ENCODE measurements at regions not wholly inside any gene's neighbourhood (a gene's known extent, or its start where the extent isn't known, plus 50 kb on each side); places are given as distances from the start of the nearest gene placed in this dataset.
A peak's percentile ranks its signal among the peaks of the same experiment; 100 is the strongest.

DNA sequence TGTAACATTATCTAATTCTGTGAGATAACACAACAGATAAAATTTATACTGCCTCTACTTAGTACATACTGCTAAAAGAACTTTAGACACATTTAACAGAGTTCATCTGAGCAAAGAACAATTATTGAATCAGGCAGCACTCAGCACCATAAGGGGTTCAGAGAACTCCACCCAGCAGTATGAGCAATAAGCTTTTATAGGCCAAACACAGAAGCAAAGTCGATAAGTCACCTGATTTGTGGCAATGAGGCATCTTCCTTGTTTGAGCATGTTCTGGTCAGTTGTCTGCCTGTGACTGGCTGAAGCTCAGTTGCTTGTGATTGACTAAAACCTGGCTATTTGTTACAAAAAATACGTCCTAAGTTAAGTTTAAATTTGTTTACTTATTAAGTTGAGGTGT is 746.1 kb upstream of the DDX18 start:
- no peaks in the 10 kb centered on the region for H3K27me3 ChIP-seq (ENCODE audit: control insufficient read depth, insufficient read depth, low read length)
- H3K27ac ChIP-seq (ENCODE audit: low read depth, low read length): no peak overlapping the region
- H3K4me1 ChIP-seq (ENCODE audit: control insufficient read depth, insufficient read depth, low read length): no peaks in the 10 kb centered on the region
- WGBS (ENCODE audit: insufficient coverage): 63% methylated on average over 2 of the region's 2 CpGs
- H3K36me3 ChIP-seq (ENCODE audit: control insufficient read depth, insufficient read depth, low read length): no peaks in the 10 kb centered on the region
- DNase-seq (ENCODE audit: low read depth in 4 of 6, low spot score in 6 of 6): no peak
- H3K9me3 ChIP-seq (ENCODE audit: control insufficient read depth, insufficient read depth, low read length): peaks cover 2% of the 10 kb centered on the region
- no peak overlapping the region for H3K4me3 ChIP-seq (ENCODE audit: low read depth, low read length)

DNA sequence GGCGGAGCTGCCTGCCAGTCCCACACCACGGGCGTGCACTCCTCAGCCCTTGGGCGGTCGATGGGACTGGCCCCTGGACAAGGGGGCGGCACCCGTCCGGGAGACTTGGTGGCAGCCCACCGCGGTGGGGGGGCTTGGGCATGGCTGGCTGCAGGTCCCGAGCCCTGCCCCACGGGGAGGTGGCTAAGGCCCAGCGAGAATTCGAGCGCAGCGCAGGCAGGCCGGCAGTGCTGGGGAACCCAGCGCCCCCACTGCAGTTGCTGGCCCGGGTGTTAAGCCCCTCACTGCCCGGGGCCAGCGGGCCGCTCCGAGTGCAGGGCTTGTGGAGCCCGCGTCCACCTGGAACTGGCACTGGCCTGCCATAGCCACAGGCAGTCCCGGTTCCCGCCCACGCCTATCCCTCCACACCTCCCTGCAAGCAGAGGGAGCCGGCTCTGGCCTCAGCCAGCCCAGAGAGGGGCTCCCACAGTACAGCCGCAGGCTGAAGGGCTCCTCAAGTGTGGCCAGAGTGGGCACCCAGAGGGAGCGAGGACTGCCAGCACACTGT is 742.9 kb upstream of the DDX18 start:
- Histone ChIP-seq H3K36me3 (ENCODE audit: control insufficient read depth, insufficient read depth, low read length) (no peaks in the 10 kb centered on the region), H3K27ac (ENCODE audit: low read depth, low read length) (no peak overlapping the region), H3K9me3 (ENCODE audit: control insufficient read depth, insufficient read depth, low read length) (peaks cover 2% of the 10 kb centered on the region), H3K27me3 (ENCODE audit: control insufficient read depth, insufficient read depth, low read length) (no peaks in the 10 kb centered on the region), H3K4me1 (ENCODE audit: control insufficient read depth, insufficient read depth, low read length) (no peaks in the 10 kb centered on the region), H3K4me3 (ENCODE audit: low read depth, low read length) (no peak overlapping the region)
- no peak for DNase-seq (ENCODE audit: low read depth in 4 of 6, low spot score in 6 of 6)
- WGBS (ENCODE audit: insufficient coverage): 98% methylated on average over 31 of the region's 31 CpGs

DNA sequence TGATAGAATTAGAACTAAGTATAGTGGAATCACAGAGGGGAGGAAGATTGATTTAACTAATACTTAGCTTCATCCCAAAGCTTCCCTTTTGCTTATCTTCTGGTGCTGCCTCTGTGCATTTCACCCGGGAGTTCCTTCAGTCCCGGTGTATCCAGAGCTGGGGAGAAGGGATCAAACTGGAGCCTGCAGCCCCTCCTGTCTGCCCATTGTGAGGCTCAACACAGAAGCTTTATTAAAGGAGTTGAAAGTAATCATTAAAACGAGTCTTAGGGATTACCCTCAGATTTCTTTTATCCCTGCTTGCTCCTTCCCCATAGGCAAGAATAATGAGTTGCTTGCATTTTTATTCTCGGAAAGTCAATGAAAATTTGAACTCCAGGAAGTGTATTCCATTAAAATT is 739.7 kb upstream of the DDX18 start:
- DNase-seq (ENCODE audit: low read depth in 4 of 6, low spot score in 6 of 6): peak in 1 of 6 donors; percentile 13
- WGBS (ENCODE audit: insufficient coverage): 80% methylated on average over 1 of the region's 4 CpGs
- no peaks in the 10 kb centered on the region for H3K4me1 ChIP-seq (ENCODE audit: control insufficient read depth, insufficient read depth, low read length)

DNA sequence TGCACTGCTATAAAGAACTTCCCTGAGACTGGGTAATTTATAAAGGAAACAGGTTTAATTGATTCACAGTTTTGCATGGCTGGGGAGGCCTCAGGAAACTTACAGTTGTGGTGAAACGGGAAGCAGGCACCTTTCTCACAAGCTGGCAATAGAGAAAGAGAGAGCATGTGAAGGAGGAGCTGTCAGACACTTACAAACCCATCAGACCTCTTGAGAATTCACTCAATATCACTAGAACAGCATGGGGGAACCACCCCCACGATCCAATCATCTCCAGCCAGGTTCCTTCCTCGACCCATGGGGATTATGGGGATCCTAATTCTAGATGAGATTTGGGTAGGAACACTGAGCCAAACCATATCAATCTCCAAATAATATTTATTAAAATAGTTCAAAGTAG is 729.2 kb upstream of the DDX18 start:
- no peak overlapping the region for H3K4me3 ChIP-seq (ENCODE audit: low read depth, low read length)
- no CpG with 5 or more reads among the region's 3 CpGs for WGBS (ENCODE audit: insufficient coverage)
- H3K9me3 ChIP-seq (ENCODE audit: control insufficient read depth, insufficient read depth, low read length): no peaks in the 10 kb centered on the region
- H3K36me3 ChIP-seq (ENCODE audit: control insufficient read depth, insufficient read depth, low read length): no peaks in the 10 kb centered on the region
- H3K27me3 ChIP-seq (ENCODE audit: control insufficient read depth, insufficient read depth, low read length): no peaks in the 10 kb centered on the region
- no peaks in the 10 kb centered on the region for H3K4me1 ChIP-seq (ENCODE audit: control insufficient read depth, insufficient read depth, low read length)
- no peak overlapping the region for H3K27ac ChIP-seq (ENCODE audit: low read depth, low read length)
- DNase-seq (ENCODE audit: low read depth in 4 of 6, low spot score in 6 of 6): no peak

More for the DNA sequence above, 739.7 kb upstream of the DDX18 start:
- Histone ChIP-seq H3K27ac (ENCODE audit: low read depth, low read length) (no peak overlapping the region), H3K27me3 (ENCODE audit: control insufficient read depth, insufficient read depth, low read length) (no peaks in the 10 kb centered on the region), H3K4me3 (ENCODE audit: low read depth, low read length) (no peak overlapping the region), H3K9me3 (ENCODE audit: control insufficient read depth, insufficient read depth, low read length) (peaks cover 2% of the 10 kb centered on the region), H3K36me3 (ENCODE audit: control insufficient read depth, insufficient read depth, low read length) (no peaks in the 10 kb centered on the region)

DNA sequence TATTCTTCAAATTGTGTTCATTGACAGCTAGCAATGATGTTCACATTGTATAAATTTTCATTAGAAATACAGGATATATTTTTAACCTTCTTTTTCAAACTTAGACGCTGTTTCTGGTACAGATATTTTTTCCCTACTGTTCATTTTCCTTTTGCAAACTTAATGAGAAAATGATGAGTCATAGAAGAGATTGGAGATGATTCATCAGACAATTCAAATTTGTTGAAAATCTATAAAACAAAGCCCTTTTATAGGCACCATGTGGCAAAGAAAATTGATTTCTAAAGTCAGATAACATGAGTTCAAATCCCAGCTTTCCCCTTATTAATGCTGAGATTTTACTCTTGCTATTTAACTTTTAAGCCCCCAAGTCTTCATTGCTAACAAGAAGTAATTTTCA is 728.8 kb upstream of the DDX18 start:
- H3K9me3 ChIP-seq (ENCODE audit: control insufficient read depth, insufficient read depth, low read length): no peaks in the 10 kb centered on the region
- no CpG with 5 or more reads among the region's 1 CpG for WGBS (ENCODE audit: insufficient coverage)
- no peak overlapping the region for H3K27ac ChIP-seq (ENCODE audit: low read depth, low read length)
- no peak overlapping the region for H3K4me3 ChIP-seq (ENCODE audit: low read depth, low read length)
- no peaks in the 10 kb centered on the region for H3K4me1 ChIP-seq (ENCODE audit: control insufficient read depth, insufficient read depth, low read length)
- no peak for DNase-seq (ENCODE audit: low read depth in 4 of 6, low spot score in 6 of 6)
- no peaks in the 10 kb centered on the region for H3K27me3 ChIP-seq (ENCODE audit: control insufficient read depth, insufficient read depth, low read length)
- no peaks in the 10 kb centered on the region for H3K36me3 ChIP-seq (ENCODE audit: control insufficient read depth, insufficient read depth, low read length)

DNA sequence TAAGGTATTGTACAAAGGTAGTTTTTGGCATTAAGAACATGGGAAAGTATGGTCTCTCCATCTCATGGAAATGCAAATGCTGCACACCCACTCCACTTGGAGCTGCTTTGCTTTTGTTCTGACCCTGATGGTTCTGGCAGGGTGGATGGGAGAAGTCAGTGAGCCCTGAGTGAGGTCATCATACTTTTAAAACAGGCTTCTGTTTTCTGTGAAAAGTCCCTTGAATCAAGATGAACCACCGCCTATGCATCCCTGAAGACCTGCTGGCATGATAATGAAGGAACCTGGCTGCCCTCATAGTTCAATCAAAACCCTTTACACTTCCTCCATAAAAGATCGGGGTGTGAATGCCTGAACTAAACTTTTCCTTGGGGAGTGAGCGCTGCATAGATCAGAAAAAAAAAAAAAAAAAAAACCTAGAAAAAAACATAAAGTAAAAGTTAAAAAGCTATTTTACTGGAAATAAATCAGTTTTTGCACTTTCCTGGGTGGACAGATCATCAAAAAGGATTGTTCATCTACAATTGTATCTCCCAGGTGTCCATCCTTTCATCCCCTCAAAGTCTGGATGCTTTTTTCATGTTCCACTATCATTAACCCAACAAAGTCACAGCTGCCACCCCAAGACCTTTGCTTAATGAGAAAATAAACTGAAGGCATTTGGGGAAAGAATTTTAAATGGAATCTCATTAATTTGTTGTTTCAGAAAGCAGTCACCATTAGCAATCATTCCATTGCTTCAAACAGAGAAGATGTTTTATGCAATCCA is 728.1 kb upstream of the DDX18 start:
- no peak overlapping the region for H3K4me3 ChIP-seq (ENCODE audit: low read depth, low read length)
- H3K27ac ChIP-seq (ENCODE audit: low read depth, low read length): no peak overlapping the region
- H3K4me1 ChIP-seq (ENCODE audit: control insufficient read depth, insufficient read depth, low read length): no peaks in the 10 kb centered on the region
- DNase-seq (ENCODE audit: low read depth in 4 of 6, low spot score in 6 of 6): peak in 2 of 6 donors; percentile 31 to 42
- H3K9me3 ChIP-seq (ENCODE audit: control insufficient read depth, insufficient read depth, low read length): no peaks in the 10 kb centered on the region
- H3K27me3 ChIP-seq (ENCODE audit: control insufficient read depth, insufficient read depth, low read length): no peaks in the 10 kb centered on the region
- no CpG with 5 or more reads among the region's 3 CpGs for WGBS (ENCODE audit: insufficient coverage)
- H3K36me3 ChIP-seq (ENCODE audit: control insufficient read depth, insufficient read depth, low read length): no peaks in the 10 kb centered on the region

DNA sequence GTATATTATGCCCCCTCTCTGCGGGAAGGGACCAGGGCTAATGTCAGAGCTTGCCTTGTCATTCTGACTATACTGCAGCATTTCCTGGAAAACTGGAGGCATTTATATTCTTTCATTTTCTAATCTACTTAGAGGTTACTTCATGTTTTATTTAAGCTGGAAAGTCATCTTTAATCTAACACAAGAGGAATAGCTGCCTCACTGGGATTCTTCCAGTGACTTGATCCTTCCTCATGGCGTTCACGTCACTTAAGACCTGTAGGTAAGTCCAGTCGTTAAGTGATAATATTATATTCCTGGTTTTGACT is 727.6 kb upstream of the DDX18 start:
- no peak for DNase-seq (ENCODE audit: low read depth in 4 of 6, low spot score in 6 of 6)
- Histone ChIP-seq H3K4me1 (ENCODE audit: control insufficient read depth, insufficient read depth, low read length) (no peaks in the 10 kb centered on the region), H3K36me3 (ENCODE audit: control insufficient read depth, insufficient read depth, low read length) (no peaks in the 10 kb centered on the region), H3K4me3 (ENCODE audit: low read depth, low read length) (no peak overlapping the region), H3K9me3 (ENCODE audit: control insufficient read depth, insufficient read depth, low read length) (no peaks in the 10 kb centered on the region), H3K27me3 (ENCODE audit: control insufficient read depth, insufficient read depth, low read length) (no peaks in the 10 kb centered on the region), H3K27ac (ENCODE audit: low read depth, low read length) (no peak overlapping the region)
- WGBS (ENCODE audit: insufficient coverage): no CpG with 5 or more reads among the region's 4 CpGs

DNA sequence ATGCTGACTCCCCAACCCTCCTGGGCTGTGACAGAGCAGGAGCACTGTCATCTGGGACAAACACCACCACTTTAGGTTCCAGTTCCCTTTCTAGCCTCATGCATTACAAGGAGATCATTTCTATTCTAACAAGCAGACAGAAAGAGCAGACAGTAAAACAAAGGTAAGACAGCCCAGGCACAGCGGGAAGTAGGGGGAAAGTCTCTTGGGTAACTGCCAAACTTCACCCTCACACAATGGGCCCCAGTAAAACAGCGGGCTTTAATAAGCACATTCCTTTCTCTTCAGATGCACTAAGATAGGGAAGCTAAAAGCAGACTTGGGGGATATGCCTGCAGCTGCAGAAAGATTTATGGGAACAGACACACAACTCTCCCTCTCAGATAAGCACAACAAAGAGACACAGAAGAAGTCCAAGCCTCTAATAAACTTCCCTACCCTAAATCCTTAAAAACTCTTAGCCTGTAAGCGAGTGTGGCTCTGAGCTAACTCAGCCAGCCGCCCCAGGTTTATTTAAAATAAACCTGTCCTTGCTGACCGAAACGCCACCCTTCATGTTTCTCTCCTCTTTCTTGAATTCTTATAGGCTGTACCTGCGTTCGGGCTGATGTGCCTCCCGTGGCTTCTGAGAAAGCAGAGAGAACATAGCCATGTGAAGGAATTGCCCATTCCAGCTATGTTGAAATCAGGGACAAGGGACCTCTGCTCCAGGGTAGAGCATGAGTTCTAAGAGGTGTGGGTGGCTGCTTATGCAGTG is 726.8 kb upstream of the DDX18 start:
- H3K27me3 ChIP-seq (ENCODE audit: control insufficient read depth, insufficient read depth, low read length): no peaks in the 10 kb centered on the region
- H3K27ac ChIP-seq (ENCODE audit: low read depth, low read length): no peak overlapping the region
- no peak overlapping the region for H3K4me3 ChIP-seq (ENCODE audit: low read depth, low read length)
- 20% methylated on average over 6 of the region's 9 CpGs for WGBS (ENCODE audit: insufficient coverage)
- no peaks in the 10 kb centered on the region for H3K36me3 ChIP-seq (ENCODE audit: control insufficient read depth, insufficient read depth, low read length)
- H3K9me3 ChIP-seq (ENCODE audit: control insufficient read depth, insufficient read depth, low read length): no peaks in the 10 kb centered on the region
- peak in 4 of 6 donors; percentile 7 to 76 (median 30) for DNase-seq (ENCODE audit: low read depth in 4 of 6, low spot score in 6 of 6)
- H3K4me1 ChIP-seq (ENCODE audit: control insufficient read depth, insufficient read depth, low read length): no peaks in the 10 kb centered on the region

DNA sequence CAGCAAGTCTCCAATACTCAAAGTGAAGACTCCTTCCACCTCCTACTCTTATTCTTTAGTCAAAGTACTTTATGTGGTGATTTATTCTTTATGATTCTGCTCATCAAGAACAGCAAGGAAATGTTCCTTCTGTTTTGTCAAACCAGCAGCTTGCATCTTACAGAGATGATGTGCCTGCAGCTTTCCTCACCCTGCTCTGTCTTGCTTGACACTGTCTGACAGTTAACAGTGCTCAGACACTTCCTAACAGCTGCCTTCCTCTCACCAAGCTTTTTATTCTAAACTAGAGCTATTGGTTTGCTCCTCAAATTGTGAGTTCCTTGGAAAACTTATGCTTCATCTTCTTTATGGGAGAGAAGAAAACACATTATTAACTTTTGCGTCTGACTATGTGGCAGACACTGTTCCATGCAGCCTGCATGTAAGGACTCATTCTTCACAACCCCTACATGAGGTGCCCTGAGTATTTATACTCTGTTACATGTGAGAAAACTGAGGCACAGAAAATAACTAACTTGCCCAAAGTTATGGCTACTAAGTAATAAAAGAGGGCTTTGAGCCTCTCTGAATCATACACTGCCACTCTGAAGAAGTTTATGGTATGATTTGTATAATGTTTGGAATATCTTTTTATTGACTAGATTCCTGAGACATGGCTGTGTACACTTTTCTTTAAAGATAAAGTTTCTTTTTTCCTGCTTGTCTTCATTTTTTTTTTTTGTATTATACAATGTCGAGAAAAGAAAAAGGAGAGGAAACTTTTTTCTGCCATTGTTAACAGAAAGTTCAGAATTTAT is 723.3 kb upstream of the DDX18 start:
- no peaks in the 10 kb centered on the region for H3K9me3 ChIP-seq (ENCODE audit: control insufficient read depth, insufficient read depth, low read length)
- H3K4me3 ChIP-seq (ENCODE audit: low read depth, low read length): no peak overlapping the region
- no peaks in the 10 kb centered on the region for H3K27me3 ChIP-seq (ENCODE audit: control insufficient read depth, insufficient read depth, low read length)
- H3K4me1 ChIP-seq (ENCODE audit: control insufficient read depth, insufficient read depth, low read length): no peaks in the 10 kb centered on the region
- no peak overlapping the region for H3K27ac ChIP-seq (ENCODE audit: low read depth, low read length)
- WGBS (ENCODE audit: insufficient coverage): no CpG with 5 or more reads among the region's 2 CpGs
- H3K36me3 ChIP-seq (ENCODE audit: control insufficient read depth, insufficient read depth, low read length): no peaks in the 10 kb centered on the region
- no peak for DNase-seq (ENCODE audit: low read depth in 4 of 6, low spot score in 6 of 6)

Measured in spinal cord (tissue), 9 donors.